Epithelial cell of proximal tubule (primary cell): ENCODE measurements at regions not wholly inside any gene's neighbourhood (a gene's known extent, or its start where the extent isn't known, plus 50 kb on each side); places are given as distances from the start of the nearest gene placed in this dataset.

Experiments used
- DNase-seq: peaks from one replicate; pipeline ENCODE4 v3.0.0-alpha.2; 2011; ENCODE audit warnings: low read depth
- H3K4me3 ChIP-seq: 2 replicates; pipeline ENCODE4 v1.5.1; 2011; ENCODE audit warnings: low read depth, mild to moderate bottlenecking, low read length
- CTCF ChIP-seq: conservative IDR thresholded peaks from 2 replicates; pipeline ENCODE4 v1.5.1; 2012; ENCODE audit warnings: low read depth, mild to moderate bottlenecking, low read length

GRCh38 chr9:13383216-13383615, 103.7 kb upstream of the MPDZ start:
- DNase-seq, result no peak
- no peak for TF ChIP-seq CTCF
- H3K4me3 ChIP-seq, result no peak overlapping the region

- no peak overlapping the region for H3K4me3 ChIP-seq
- DNase-seq, result no peak
- TF ChIP-seq CTCF, result no peak
Observed at GRCh38 chr9:13382595-13382994, 103.1 kb upstream of the MPDZ start.

- no peak for DNase-seq
- H3K4me3 ChIP-seq, result no peak overlapping the region
- no peak for TF ChIP-seq CTCF
Observed at GRCh38 chr9:13380903-13381302, 101.4 kb upstream of the MPDZ start.

GRCh38 chr9:13378154-13378553, 98.7 kb upstream of the MPDZ start:
- no peak for DNase-seq
- TF ChIP-seq CTCF, result no peak
- no peak overlapping the region for H3K4me3 ChIP-seq

DNA sequence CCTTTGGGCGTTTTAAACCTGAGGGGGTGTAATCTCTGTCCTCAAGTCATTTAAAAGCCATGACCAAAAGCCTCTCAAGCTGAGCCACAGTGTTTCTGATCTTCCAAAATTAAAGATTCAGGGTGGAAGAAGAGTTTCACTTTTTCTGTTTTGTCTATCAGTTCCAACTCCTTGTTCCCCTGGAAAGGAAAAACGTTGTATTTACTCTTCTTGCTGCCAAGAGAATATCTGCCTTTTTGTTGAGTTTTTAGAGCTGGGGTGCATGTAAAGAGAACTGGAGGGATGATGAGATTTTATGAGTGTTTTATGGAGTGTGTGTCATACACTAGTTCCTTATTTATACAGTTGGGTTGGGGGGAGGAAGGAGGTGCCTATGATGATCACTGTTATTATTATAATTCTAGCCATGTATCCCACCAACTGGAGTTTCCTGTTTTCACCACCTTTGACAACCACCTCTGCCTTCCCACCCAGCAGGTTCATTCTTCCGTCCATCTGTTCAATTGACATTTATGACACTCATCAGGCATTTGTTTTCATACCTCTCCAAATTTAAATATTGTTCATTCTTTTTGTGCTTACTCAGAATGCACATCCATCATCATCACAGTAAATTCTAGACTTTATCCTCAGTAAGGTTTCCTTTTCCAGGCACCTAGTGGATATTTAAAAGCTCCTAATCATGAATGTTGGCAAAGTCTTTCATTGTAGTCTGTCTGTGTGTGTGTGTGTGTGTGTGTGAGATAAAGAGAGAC, 97.9 kb upstream of the MPDZ start:
- DNase-seq, result no peak
- no peak overlapping the region for H3K4me3 ChIP-seq
- TF ChIP-seq CTCF, result no peak

- TF ChIP-seq CTCF, result no peak
- no peak for DNase-seq
- H3K4me3 ChIP-seq, result no peak overlapping the region
Observed at GRCh38 chr9:13372510-13372909, 93.0 kb upstream of the MPDZ start.

- H3K4me3 ChIP-seq, result no peak overlapping the region
- no peak for DNase-seq
- no peak for TF ChIP-seq CTCF
Observed at GRCh38 chr9:13369431-13369830, 89.9 kb upstream of the MPDZ start.
